ENCODE measurements at regions not wholly inside any gene's neighbourhood (a gene's known extent, or its start where the extent isn't known, plus 50 kb on each side); places are given as distances from the start of the nearest gene placed in this dataset.

- Histone ChIP-seq H4K8ac (ENCODE audit: low read depth, low read length) (no peak overlapping the region), H3K4me3 (ENCODE audit: low read length in 2 of 2) (no peak overlapping the region), H4K91ac (ENCODE audit: low read depth, low read length, poor library complexity) (no peak overlapping the region), H3K9me3 (replicated peaks in 1 of 2; ENCODE audit: control insufficient read depth in 2 of 2, insufficient read depth in 1 of 2, low read depth in 1 of 2, low read length in 2 of 2) (peaks cover 0 to 2% of the 10 kb centered on the region in 2 donors), H3K14ac (ENCODE audit: low read length) (peak overlapping the region; percentile 9), H3K9ac (ENCODE audit: low read depth, low read length, poor library complexity) (no peak overlapping the region), H2AFZ (ENCODE audit: low read length) (no peak overlapping the region), H2BK5ac (ENCODE audit: low read length) (no peak overlapping the region), H3K4me1 (ENCODE audit: control insufficient read depth in 2 of 2, insufficient read depth in 1 of 2, low read depth in 1 of 2, low read length in 2 of 2) (peaks cover 0 to 4% of the 10 kb centered on the region in 2 donors), H2AK5ac (ENCODE audit: low read depth, low read length) (no peak overlapping the region), H2BK12ac (ENCODE audit: low read length) (no peak overlapping the region), H3K18ac (ENCODE audit: low read length) (no peak overlapping the region), H3K36me3 (replicated peaks in 1 of 2; ENCODE audit: control insufficient read depth in 2 of 2, insufficient read depth in 2 of 2, low read length in 2 of 2) (no peaks in the 10 kb centered on the region), H2BK120ac (ENCODE audit: low read depth, low read length) (no peak overlapping the region), H3K27ac (replicated peaks; ENCODE audit: low read length) (no peak overlapping the region), H3K4me2 (ENCODE audit: insufficient read depth, low read length, poor library complexity, severe bottlenecking) (no peak overlapping the region), H3K27me3 (ENCODE audit: control insufficient read depth in 3 of 3, insufficient read depth in 3 of 3, low read depth in 1 of 3, low read length in 3 of 3) (peaks cover 0 to 2% (median 0%) of the 10 kb centered on the region in 3 experiments), H3K4ac (ENCODE audit: low read length) (no peak overlapping the region), H3K23ac (ENCODE audit: low read depth, low read length, poor library complexity) (no peak overlapping the region), H2BK15ac (ENCODE audit: low read length) (no peak overlapping the region), H3K79me1 (ENCODE audit: low read depth, low read length) (no peaks in the 10 kb centered on the region)
- DNase-seq (ENCODE audit: low spot score), result no peak
- WGBS, 2 donors (ENCODE audit: extremely low coverage in 2 of 2, insufficient read length in 2 of 2, insufficient replicate concordance in 1 of 2), result no CpG with 5 or more reads among the region's 8 CpGs
Measured at GRCh38 chr11:45446998-45447397, 160.9 kb upstream of the SYT13 start.

GRCh38 chr11:45446434-45446833 is 160.3 kb upstream of the SYT13 start:
- Histone ChIP-seq H2BK5ac (ENCODE audit: low read length) (no peak overlapping the region), H3K79me1 (ENCODE audit: low read depth, low read length) (no peaks in the 10 kb centered on the region), H3K9ac (ENCODE audit: low read depth, low read length, poor library complexity) (no peak overlapping the region), H3K18ac (ENCODE audit: low read length) (no peak overlapping the region), H2BK15ac (ENCODE audit: low read length) (no peak overlapping the region), H3K36me3 (replicated peaks in 1 of 2; ENCODE audit: control insufficient read depth in 2 of 2, insufficient read depth in 2 of 2, low read length in 2 of 2) (no peaks in the 10 kb centered on the region), H3K27me3 (ENCODE audit: control insufficient read depth in 3 of 3, insufficient read depth in 3 of 3, low read depth in 1 of 3, low read length in 3 of 3) (peaks cover 0 to 2% (median 0%) of the 10 kb centered on the region in 3 experiments), H2BK12ac (ENCODE audit: low read length) (no peak overlapping the region), H4K8ac (ENCODE audit: low read depth, low read length) (no peak overlapping the region), H3K4me1 (ENCODE audit: control insufficient read depth in 2 of 2, insufficient read depth in 1 of 2, low read depth in 1 of 2, low read length in 2 of 2) (peaks cover 0 to 4% of the 10 kb centered on the region in 2 donors), H2AFZ (ENCODE audit: low read length) (no peak overlapping the region), H2BK120ac (ENCODE audit: low read depth, low read length) (no peak overlapping the region), H3K27ac (replicated peaks; ENCODE audit: low read length) (no peak overlapping the region), H3K14ac (ENCODE audit: low read length) (no peak overlapping the region), H3K23ac (ENCODE audit: low read depth, low read length, poor library complexity) (no peak overlapping the region), H3K9me3 (replicated peaks in 1 of 2; ENCODE audit: control insufficient read depth in 2 of 2, insufficient read depth in 1 of 2, low read depth in 1 of 2, low read length in 2 of 2) (peaks cover 0 to 2% of the 10 kb centered on the region in 2 donors), H3K4ac (ENCODE audit: low read length) (no peak overlapping the region), H4K91ac (ENCODE audit: low read depth, low read length, poor library complexity) (no peak overlapping the region), H3K4me2 (ENCODE audit: insufficient read depth, low read length, poor library complexity, severe bottlenecking) (no peak overlapping the region), H3K4me3 (ENCODE audit: low read length in 2 of 2) (no peak overlapping the region), H2AK5ac (ENCODE audit: low read depth, low read length) (no peak overlapping the region)
- WGBS, 2 donors (ENCODE audit: extremely low coverage in 2 of 2, insufficient read length in 2 of 2, insufficient replicate concordance in 1 of 2), result no CpG with 5 or more reads among the region's 5 CpGs
- no peak for DNase-seq (ENCODE audit: low spot score)

GRCh38 chr11:45444796-45445195 is 158.7 kb upstream of the SYT13 start:
- H2BK12ac ChIP-seq (ENCODE audit: low read length), result no peak overlapping the region
- H3K4ac ChIP-seq (ENCODE audit: low read length), result no peak overlapping the region
- no peaks in the 10 kb centered on the region for H3K36me3 ChIP-seq (replicated peaks in 1 of 2; ENCODE audit: control insufficient read depth in 2 of 2, insufficient read depth in 2 of 2, low read length in 2 of 2)
- H3K4me3 ChIP-seq (ENCODE audit: low read length in 2 of 2), result no peak overlapping the region
- no peak overlapping the region for H3K27ac ChIP-seq (replicated peaks; ENCODE audit: low read length)
- H2BK120ac ChIP-seq (ENCODE audit: low read depth, low read length), result no peak overlapping the region
- H2BK15ac ChIP-seq (ENCODE audit: low read length), result no peak overlapping the region
- H2BK5ac ChIP-seq (ENCODE audit: low read length), result no peak overlapping the region
- H3K9ac ChIP-seq (ENCODE audit: low read depth, low read length, poor library complexity), result no peak overlapping the region
- no peak overlapping the region for H4K8ac ChIP-seq (ENCODE audit: low read depth, low read length)
- no peak overlapping the region for H2AFZ ChIP-seq (ENCODE audit: low read length)
- peaks cover 0 to 2% of the 10 kb centered on the region in 2 donors for H3K9me3 ChIP-seq (replicated peaks in 1 of 2; ENCODE audit: control insufficient read depth in 2 of 2, insufficient read depth in 1 of 2, low read depth in 1 of 2, low read length in 2 of 2)
- no peak overlapping the region for H4K91ac ChIP-seq (ENCODE audit: low read depth, low read length, poor library complexity)
- H3K79me1 ChIP-seq (ENCODE audit: low read depth, low read length), result no peaks in the 10 kb centered on the region
- peaks cover 0 to 2% (median 0%) of the 10 kb centered on the region in 3 experiments for H3K27me3 ChIP-seq (ENCODE audit: control insufficient read depth in 3 of 3, insufficient read depth in 3 of 3, low read depth in 1 of 3, low read length in 3 of 3)
- no peak for DNase-seq (ENCODE audit: low spot score)
- no peak overlapping the region for H3K14ac ChIP-seq (ENCODE audit: low read length)
- H3K23ac ChIP-seq (ENCODE audit: low read depth, low read length, poor library complexity), result no peak overlapping the region
- H2AK5ac ChIP-seq (ENCODE audit: low read depth, low read length), result no peak overlapping the region
- no peak overlapping the region for H3K4me2 ChIP-seq (ENCODE audit: insufficient read depth, low read length, poor library complexity, severe bottlenecking)
- H3K4me1 ChIP-seq (ENCODE audit: control insufficient read depth in 2 of 2, insufficient read depth in 1 of 2, low read depth in 1 of 2, low read length in 2 of 2), result peaks cover 0 to 4% of the 10 kb centered on the region in 2 donors
- H3K18ac ChIP-seq (ENCODE audit: low read length), result no peak overlapping the region
- WGBS, 2 donors (ENCODE audit: extremely low coverage in 2 of 2, insufficient read length in 2 of 2, insufficient replicate concordance in 1 of 2), result no CpG with 5 or more reads among the region's 6 CpGs

GRCh38 chr11:45440111-45440510 is 154.0 kb upstream of the SYT13 start:
- Histone ChIP-seq H4K91ac (ENCODE audit: low read depth, low read length, poor library complexity) (no peak overlapping the region), H4K8ac (ENCODE audit: low read depth, low read length) (no peak overlapping the region), H3K9ac (ENCODE audit: low read depth, low read length, poor library complexity) (no peak overlapping the region), H2BK120ac (ENCODE audit: low read depth, low read length) (no peak overlapping the region), H2BK15ac (ENCODE audit: low read length) (no peak overlapping the region), H3K27me3 (ENCODE audit: control insufficient read depth in 3 of 3, insufficient read depth in 3 of 3, low read depth in 1 of 3, low read length in 3 of 3) (peaks cover 0 to 5% (median 0%) of the 10 kb centered on the region in 3 experiments), H3K4ac (ENCODE audit: low read length) (no peak overlapping the region), H2BK5ac (ENCODE audit: low read length) (no peak overlapping the region), H2AK5ac (ENCODE audit: low read depth, low read length) (no peak overlapping the region), H2BK12ac (ENCODE audit: low read length) (no peak overlapping the region), H3K36me3 (replicated peaks in 1 of 2; ENCODE audit: control insufficient read depth in 2 of 2, insufficient read depth in 2 of 2, low read length in 2 of 2) (no peaks in the 10 kb centered on the region), H3K9me3 (replicated peaks in 1 of 2; ENCODE audit: control insufficient read depth in 2 of 2, insufficient read depth in 1 of 2, low read depth in 1 of 2, low read length in 2 of 2) (no peaks in the 10 kb centered on the region), H2AFZ (ENCODE audit: low read length) (no peak overlapping the region), H3K27ac (replicated peaks; ENCODE audit: low read length) (no peak overlapping the region), H3K4me2 (ENCODE audit: insufficient read depth, low read length, poor library complexity, severe bottlenecking) (no peak overlapping the region), H3K79me1 (ENCODE audit: low read depth, low read length) (no peaks in the 10 kb centered on the region), H3K4me1 (ENCODE audit: control insufficient read depth in 2 of 2, insufficient read depth in 1 of 2, low read depth in 1 of 2, low read length in 2 of 2) (no peaks in the 10 kb centered on the region), H3K18ac (ENCODE audit: low read length) (no peak overlapping the region), H3K14ac (ENCODE audit: low read length) (no peak overlapping the region), H3K4me3 (ENCODE audit: low read length in 2 of 2) (no peak overlapping the region), H3K23ac (ENCODE audit: low read depth, low read length, poor library complexity) (no peak overlapping the region)
- no peak for DNase-seq (ENCODE audit: low spot score)
- no CpG with 5 or more reads among the region's 2 CpGs for WGBS, 2 donors (ENCODE audit: extremely low coverage in 2 of 2, insufficient read length in 2 of 2, insufficient replicate concordance in 1 of 2)

Measured in neuronal stem cell (in vitro differentiated cells).